ENCODE measurements at regions not wholly inside any gene's neighbourhood (a gene's known extent, or its start where the extent isn't known, plus 50 kb on each side); places are given as distances from the start of the nearest gene placed in this dataset.

DNA sequence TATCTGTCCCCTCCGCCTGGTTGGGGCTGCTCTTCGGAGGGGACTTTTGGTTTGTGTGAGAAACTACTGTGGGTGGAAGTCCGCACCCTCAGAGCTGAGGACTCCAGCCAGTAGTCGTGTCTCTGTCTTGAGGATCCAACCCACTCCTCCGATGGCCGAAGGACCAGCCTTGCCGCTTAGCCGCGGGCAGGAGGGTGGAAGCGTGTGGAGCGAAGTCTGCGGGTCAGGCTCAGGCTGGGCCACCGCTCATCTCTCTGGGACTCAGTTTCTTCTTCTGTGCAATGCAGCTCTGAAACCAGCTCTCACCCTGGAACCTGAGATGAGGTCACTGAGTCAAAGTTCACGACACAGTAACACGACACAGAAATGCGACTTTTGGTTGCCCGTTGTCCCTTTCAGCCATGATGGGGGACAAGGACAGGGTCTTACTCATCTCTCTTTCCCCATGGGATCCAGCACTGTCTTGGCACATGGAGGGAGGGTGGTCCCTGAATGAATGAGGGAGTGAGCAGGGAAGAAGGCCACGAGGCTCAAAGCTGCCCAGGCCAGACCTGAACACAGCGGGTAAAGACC is 133.3 kb upstream of the PODXL start:
- Histone ChIP-seq H3K4me3 (ENCODE audit: low read length) (no peak overlapping the region), H3K79me2 (ENCODE audit: low read length) (no peaks in the 10 kb centered on the region), H3K36me3 (replicated peaks; ENCODE audit: low read depth, low read length) (no peaks in the 10 kb centered on the region), H3K4me2 (ENCODE audit: low read length) (no peak overlapping the region), H3K4me1 (ENCODE audit: low read length) (peaks cover 5% of the 10 kb centered on the region; the same call in 1 of the 2 replicates), H3K27ac (ENCODE audit: low read length) (no peak overlapping the region), H3K9ac (ENCODE audit: low read length) (no peak overlapping the region), H3K27me3 (ENCODE audit: low read depth, low read length) (peaks cover 13% of the 10 kb centered on the region), H4K20me1 (ENCODE audit: insufficient read depth, low read length) (no peaks in the 10 kb centered on the region; the same call in 1 of the 2 replicates), H3K9me3 (ENCODE audit: insufficient read depth, low read length) (no peaks in the 10 kb centered on the region), H2AFZ (ENCODE audit: low read depth, low read length) (no peak overlapping the region)
- TF ChIP-seq, protein P1, sequence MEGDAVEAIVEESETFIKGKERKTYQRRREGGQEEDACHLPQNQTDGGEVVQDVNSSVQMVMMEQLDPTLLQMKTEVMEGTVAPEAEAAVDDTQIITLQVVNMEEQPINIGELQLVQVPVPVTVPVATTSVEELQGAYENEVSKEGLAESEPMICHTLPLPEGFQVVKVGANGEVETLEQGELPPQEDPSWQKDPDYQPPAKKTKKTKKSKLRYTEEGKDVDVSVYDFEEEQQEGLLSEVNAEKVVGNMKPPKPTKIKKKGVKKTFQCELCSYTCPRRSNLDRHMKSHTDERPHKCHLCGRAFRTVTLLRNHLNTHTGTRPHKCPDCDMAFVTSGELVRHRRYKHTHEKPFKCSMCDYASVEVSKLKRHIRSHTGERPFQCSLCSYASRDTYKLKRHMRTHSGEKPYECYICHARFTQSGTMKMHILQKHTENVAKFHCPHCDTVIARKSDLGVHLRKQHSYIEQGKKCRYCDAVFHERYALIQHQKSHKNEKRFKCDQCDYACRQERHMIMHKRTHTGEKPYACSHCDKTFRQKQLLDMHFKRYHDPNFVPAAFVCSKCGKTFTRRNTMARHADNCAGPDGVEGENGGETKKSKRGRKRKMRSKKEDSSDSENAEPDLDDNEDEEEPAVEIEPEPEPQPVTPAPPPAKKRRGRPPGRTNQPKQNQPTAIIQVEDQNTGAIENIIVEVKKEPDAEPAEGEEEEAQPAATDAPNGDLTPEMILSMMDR (IDR thresholded peaks at IDR 0.05; ENCODE audit: low read depth, low read length): no peak
- TF ChIP-seq EZH2phosphoT487 (IDR thresholded peaks at IDR 0.05; ENCODE audit: low read depth): no peak

DNA sequence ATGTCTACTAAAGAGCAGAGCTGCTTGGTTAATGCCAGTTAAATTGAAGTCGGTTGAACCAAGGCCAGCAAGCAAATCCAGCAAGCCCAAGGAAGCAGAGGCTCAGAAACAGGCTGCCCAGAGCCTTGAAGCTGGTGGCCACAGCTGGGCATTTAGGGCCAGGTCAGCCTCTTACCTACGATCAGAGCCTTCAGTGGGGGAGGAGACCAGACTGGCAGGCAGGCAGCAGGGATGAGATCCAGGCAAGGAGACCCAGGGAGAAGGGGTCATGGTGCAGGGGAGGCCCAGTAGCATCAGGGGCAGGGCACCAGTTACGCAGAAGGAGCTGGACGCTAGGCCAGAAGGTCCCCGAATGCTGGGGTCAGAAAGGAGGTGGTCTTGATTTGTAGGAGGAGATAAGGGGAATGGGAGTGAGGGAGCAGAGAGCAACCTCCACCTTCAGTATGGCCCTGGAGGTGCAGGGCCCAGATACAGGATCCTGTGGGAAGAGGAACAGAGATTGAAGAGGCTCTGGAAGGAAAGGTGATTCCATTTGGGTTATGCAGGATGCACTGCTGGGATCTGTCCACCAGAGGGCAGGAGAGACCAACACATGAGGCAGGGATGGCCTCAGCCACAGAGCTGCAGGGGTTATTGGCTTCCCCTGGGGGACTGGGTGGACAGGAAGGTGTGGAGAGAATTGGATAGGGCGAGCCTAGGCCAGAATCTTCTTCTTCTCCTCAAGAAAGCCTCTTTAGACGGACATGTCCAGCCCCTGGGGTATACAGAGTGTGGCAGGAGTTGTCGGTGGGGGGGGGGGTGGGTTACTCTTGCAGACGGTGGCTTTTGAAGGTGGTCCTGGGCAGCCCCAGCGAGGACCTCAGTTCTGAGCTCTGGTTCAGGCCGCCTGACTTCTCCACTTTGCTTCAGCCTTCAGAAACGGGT is 132.6 kb upstream of the PODXL start:
- no peak overlapping the region for H3K4me2 ChIP-seq (ENCODE audit: low read length)
- no peaks in the 10 kb centered on the region for H3K79me2 ChIP-seq (ENCODE audit: low read length)
- no peak overlapping the region for H3K9ac ChIP-seq (ENCODE audit: low read length)
- H4K20me1 ChIP-seq (ENCODE audit: insufficient read depth, low read length): no peaks in the 10 kb centered on the region; the same call in 1 of the 2 replicates
- peaks cover 15% of the 10 kb centered on the region for H3K27me3 ChIP-seq (ENCODE audit: low read depth, low read length)
- no peaks in the 10 kb centered on the region for H3K9me3 ChIP-seq (ENCODE audit: insufficient read depth, low read length)
- H3K4me1 ChIP-seq (ENCODE audit: low read length): peaks cover 5% of the 10 kb centered on the region; the same call in 1 of the 2 replicates
- H3K36me3 ChIP-seq (replicated peaks; ENCODE audit: low read depth, low read length): no peaks in the 10 kb centered on the region
- no peak overlapping the region for H3K27ac ChIP-seq (ENCODE audit: low read length)
- TF ChIP-seq, protein P1 (IDR thresholded peaks at IDR 0.05; ENCODE audit: low read depth, low read length): peak; percentile 86
- no peak for TF ChIP-seq EZH2phosphoT487 (IDR thresholded peaks at IDR 0.05; ENCODE audit: low read depth)
- H3K4me3 ChIP-seq (ENCODE audit: low read length): no peak overlapping the region
- no peak overlapping the region for H2AFZ ChIP-seq (ENCODE audit: low read depth, low read length)

- H4K20me1 ChIP-seq (ENCODE audit: insufficient read depth, low read length): no peaks in the 10 kb centered on the region; the same call in 1 of the 2 replicates
- no peak overlapping the region for H2AFZ ChIP-seq (ENCODE audit: low read depth, low read length)
- peaks cover 24% of the 10 kb centered on the region for H3K27me3 ChIP-seq (ENCODE audit: low read depth, low read length)
- no peaks in the 10 kb centered on the region for H3K79me2 ChIP-seq (ENCODE audit: low read length)
- H3K4me3 ChIP-seq (ENCODE audit: low read length): no peak overlapping the region
- H3K9ac ChIP-seq (ENCODE audit: low read length): no peak overlapping the region
- TF ChIP-seq, protein P1 (IDR thresholded peaks at IDR 0.05; ENCODE audit: low read depth, low read length): no peak
- no peak for TF ChIP-seq EZH2phosphoT487 (IDR thresholded peaks at IDR 0.05; ENCODE audit: low read depth)
- H3K4me2 ChIP-seq (ENCODE audit: low read length): no peak overlapping the region
- H3K36me3 ChIP-seq (replicated peaks; ENCODE audit: low read depth, low read length): no peaks in the 10 kb centered on the region
- no peaks in the 10 kb centered on the region for H3K9me3 ChIP-seq (ENCODE audit: insufficient read depth, low read length)
- H3K4me1 ChIP-seq (ENCODE audit: low read length): peaks cover 5% of the 10 kb centered on the region; the same call in 1 of the 2 replicates
- no peak overlapping the region for H3K27ac ChIP-seq (ENCODE audit: low read length)
Observed at GRCh38 chr7:131687296-131687695, 130.9 kb upstream of the PODXL start.

GRCh38 chr7:131686833-131687232 is 130.4 kb upstream of the PODXL start:
- no peak for TF ChIP-seq EZH2phosphoT487 (IDR thresholded peaks at IDR 0.05; ENCODE audit: low read depth)
- TF ChIP-seq, protein P1 (IDR thresholded peaks at IDR 0.05; ENCODE audit: low read depth, low read length): no peak
- Histone ChIP-seq H3K9ac (ENCODE audit: low read length) (no peak overlapping the region), H3K36me3 (replicated peaks; ENCODE audit: low read depth, low read length) (no peaks in the 10 kb centered on the region), H3K27me3 (ENCODE audit: low read depth, low read length) (peaks cover 27% of the 10 kb centered on the region), H3K4me1 (ENCODE audit: low read length) (no peaks in the 10 kb centered on the region), H3K27ac (ENCODE audit: low read length) (no peak overlapping the region), H3K4me2 (ENCODE audit: low read length) (no peak overlapping the region), H3K79me2 (ENCODE audit: low read length) (no peaks in the 10 kb centered on the region), H3K9me3 (ENCODE audit: insufficient read depth, low read length) (no peaks in the 10 kb centered on the region), H3K4me3 (ENCODE audit: low read length) (no peak overlapping the region), H2AFZ (ENCODE audit: low read depth, low read length) (no peak overlapping the region), H4K20me1 (ENCODE audit: insufficient read depth, low read length) (no peaks in the 10 kb centered on the region; the same call in 1 of the 2 replicates)

All from OCI-LY3 (cell line).